AG09319 (cell line): ENCODE measurements at regions not wholly inside any gene's neighbourhood (a gene's known extent, or its start where the extent isn't known, plus 50 kb on each side); places are given as distances from the start of the nearest gene placed in this dataset.
A peak's percentile ranks its signal among the peaks of the same experiment; 100 is the strongest.

ENCODE experiments used
- DNase-seq: peaks from one replicate; pipeline ENCODE4 v3.0.0-alpha.2; 2010; ENCODE audit warnings: low read depth; ENCODE audit errors: extremely low read depth
- TF ChIP-seq, protein P1 (sequence below): IDR thresholded peaks from 2 replicates; pipeline ENCODE4 v1.5.1; 2011; ENCODE audit warnings: low read depth, mild to moderate bottlenecking, inconsistent platforms, low read length, moderate library complexity

DNA sequence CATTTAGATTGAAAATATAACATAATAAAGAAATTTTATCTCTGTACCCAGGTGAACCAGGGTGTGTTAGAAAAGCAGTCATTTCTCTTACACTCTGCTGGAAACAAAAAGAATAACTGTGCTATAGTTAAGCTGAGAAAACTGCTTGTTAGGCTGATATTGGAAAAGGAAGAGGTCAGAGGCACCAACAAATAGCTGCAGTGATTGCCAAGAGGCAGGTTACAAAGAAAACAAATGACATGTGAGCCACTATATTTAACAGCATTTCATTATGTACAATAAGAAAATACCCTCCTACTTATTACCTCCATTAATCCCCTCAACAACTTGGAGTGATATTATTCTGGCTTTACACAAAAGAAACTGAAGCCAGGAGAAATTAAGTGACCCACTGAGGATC lies 607.9 kb upstream of the TLE4 start:
- DNase-seq = no peak
- TF ChIP-seq, protein P1, sequence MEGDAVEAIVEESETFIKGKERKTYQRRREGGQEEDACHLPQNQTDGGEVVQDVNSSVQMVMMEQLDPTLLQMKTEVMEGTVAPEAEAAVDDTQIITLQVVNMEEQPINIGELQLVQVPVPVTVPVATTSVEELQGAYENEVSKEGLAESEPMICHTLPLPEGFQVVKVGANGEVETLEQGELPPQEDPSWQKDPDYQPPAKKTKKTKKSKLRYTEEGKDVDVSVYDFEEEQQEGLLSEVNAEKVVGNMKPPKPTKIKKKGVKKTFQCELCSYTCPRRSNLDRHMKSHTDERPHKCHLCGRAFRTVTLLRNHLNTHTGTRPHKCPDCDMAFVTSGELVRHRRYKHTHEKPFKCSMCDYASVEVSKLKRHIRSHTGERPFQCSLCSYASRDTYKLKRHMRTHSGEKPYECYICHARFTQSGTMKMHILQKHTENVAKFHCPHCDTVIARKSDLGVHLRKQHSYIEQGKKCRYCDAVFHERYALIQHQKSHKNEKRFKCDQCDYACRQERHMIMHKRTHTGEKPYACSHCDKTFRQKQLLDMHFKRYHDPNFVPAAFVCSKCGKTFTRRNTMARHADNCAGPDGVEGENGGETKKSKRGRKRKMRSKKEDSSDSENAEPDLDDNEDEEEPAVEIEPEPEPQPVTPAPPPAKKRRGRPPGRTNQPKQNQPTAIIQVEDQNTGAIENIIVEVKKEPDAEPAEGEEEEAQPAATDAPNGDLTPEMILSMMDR = no peak

DNA sequence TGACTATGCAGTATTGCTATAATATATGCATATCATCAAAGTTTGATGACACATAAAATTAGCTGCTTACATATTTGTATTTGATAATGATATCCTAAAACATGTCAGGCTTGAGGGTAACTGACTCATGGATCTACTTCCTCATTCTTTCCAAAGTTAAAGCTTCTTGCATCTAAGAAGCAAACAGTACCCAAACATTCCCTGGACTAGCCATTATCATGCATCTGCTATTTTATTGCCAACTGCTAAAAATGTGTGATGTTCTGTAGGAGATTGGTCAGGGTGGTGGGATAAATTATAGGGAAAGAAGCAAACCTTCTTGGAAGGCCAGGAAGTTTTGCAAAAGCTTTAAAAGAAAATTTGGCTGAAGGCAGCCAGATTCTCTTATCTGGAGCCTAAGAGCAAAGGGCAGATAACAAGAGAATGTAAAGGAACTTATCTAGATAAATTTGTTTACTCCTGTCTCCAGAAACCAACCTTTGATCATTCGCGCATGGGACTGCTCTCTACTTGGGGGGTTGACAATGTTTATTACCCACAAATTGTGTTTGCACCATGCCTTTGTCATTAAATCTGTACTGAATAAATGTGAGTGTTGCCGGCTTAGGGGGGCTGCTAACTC lies 604.1 kb upstream of the TLE4 start:
- TF ChIP-seq, protein P1 = no peak

DNA sequence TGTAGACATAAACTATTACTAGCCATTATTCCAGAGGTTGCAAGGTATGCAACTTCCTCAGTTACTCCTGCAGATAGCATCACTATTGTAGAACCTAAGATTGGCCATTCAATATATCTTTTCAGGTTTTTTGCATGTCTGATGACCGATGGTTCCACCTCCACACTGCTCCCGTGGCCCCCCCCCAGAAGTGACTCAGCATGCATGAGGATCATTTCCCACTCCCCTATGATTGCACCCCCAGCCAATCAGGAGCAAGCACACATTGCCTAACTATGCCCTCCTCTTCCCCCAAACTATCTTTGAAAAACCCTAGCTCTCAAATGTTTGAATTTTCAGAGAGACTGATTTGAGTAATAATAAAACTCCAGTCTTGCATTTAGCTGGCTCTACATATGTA lies 601.4 kb upstream of the TLE4 start:
- no peak for DNase-seq
- TF ChIP-seq, protein P1 = no peak

More for the DNA sequence above, 604.1 kb upstream of the TLE4 start:
- no peak for DNase-seq

DNA sequence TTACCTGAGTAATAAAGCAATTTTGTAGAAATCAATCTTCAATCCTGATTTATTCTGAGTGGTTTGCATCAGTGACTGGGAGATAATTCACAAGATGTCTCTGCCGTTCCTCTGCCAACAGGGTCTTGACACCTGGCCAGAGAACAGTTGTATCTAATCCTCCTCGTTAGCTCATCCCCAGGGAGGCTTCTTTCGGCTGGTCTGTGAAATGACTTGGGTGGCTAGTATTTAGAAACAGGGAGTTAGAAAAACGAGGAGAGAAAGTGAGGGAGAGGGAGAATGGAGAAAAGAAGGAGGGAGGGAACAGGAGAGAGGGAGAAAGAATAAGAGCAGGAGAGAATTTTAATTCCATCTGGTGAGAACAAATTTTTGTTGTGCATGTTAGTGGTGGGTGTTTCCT lies 600.2 kb upstream of the TLE4 start:
- no peak for DNase-seq
- TF ChIP-seq, protein P1 = no peak

DNA sequence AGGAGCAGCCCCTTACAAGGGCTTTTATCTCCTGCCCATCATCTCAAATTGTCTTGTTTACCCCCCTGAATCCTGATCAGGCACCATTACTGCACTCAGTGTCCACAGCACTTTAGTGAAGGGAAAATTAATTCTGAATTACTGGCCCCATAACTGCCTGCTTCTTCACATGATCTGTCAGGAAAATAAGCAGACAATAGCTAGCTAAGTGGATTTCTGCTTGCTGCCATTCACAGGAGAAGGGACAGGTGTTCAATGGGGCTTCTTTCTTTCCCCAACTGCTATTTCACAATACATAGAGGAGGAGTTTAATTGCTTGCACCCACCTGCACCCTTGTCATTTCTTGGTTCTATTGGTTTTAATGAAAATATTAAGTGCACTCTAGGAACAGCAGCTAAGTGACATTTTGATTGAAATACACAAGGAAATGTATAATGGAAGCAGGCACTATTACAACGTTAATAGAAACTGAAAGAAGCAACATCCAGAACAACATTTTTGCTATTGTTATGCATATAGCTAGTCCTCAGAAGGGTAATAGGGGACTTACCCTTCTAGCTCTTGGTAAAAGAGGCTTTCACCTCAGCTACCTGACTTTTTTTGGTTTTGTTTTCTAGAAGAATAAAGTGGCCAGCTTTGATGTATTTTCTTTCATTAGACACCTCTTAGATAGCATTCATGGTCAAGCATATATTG lies 599.3 kb upstream of the TLE4 start:
- no peak for DNase-seq

DNA sequence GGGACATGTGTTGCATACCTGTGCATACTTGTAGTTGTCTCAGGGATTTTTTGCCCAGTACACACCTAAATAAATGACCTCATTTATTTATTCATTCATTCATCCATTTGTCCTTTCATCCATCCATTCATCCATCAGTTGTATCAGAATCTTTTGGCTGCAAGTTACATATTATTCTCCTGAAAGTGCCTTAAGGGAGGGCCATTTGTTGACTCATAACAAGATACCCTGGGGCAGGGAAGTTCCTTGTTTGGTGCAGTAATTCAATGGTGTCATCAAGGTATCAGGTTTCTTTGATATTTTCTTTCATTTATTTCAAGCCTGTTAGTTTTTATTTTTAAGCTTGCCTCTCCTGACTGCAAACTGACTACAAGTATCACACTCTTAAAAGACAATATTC lies 597.9 kb upstream of the TLE4 start:
- TF ChIP-seq, protein P1 = no peak
- peak; percentile 27 for DNase-seq

More for the DNA sequence above, 599.3 kb upstream of the TLE4 start:
- TF ChIP-seq, protein P1 = no peak

DNA sequence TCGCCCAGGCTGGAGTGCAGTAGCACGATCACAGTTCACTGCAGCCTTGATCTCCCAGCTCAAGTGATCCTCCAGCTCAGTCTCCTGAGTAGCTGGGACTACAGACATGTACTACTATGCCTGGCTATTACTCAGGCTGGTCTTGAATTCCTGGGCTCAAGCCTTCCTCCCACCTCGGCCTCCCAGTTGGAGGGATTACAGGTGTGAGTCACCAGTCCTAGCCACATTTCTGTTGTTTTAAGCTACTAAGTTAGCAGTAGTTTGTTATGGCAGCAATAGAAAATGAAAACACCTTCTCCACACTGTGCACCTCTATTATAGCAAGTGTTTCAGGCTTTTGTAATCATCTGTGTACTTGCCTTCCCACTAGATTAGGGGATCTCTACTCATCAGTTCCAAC lies 588.9 kb upstream of the TLE4 start:
- TF ChIP-seq, protein P1 = no peak
- DNase-seq = no peak
